NCI-H526 (cell line): ENCODE measurements at regions not wholly inside any gene's neighbourhood (a gene's known extent, or its start where the extent isn't known, plus 50 kb on each side); places are given as distances from the start of the nearest gene placed in this dataset.

ENCODE experiments used
- DNase-seq, 2 experiments: peaks; one replicate each; lab custom pipeline; 2025; lab: John Stamatoyannopoulos, UW

- DNase-seq, result no peak
Observed at GRCh38 chr3:135473449-135473848, 492.1 kb upstream of the PPP2R3A start.

DNA sequence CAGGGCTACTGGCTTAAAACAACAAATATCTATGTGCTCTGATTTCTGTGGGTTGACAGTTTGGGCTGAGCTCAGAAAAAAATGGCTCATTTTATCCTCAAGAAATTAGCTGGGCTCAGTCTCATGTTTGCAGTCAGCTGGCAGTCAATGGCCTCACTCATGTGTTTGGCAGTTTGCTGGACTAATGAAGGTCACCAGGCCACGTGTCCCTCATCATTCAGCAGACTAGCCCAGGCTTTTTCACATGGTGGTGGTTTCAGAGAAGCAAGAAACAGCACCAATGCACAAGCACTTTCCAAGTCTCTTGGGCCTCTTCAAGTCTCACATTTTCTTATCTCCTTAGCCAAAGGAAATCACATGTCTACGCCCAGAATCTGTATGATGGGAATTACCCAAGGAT, 478.3 kb upstream of the PPP2R3A start:
- DNase-seq, result no peak

- DNase-seq, result no peak
Observed at GRCh38 chr3:135490219-135490915, 475.2 kb upstream of the PPP2R3A start.

GRCh38 chr3:135491491-135492205, 473.9 kb upstream of the PPP2R3A start:
- DNase-seq, result no peak

DNA sequence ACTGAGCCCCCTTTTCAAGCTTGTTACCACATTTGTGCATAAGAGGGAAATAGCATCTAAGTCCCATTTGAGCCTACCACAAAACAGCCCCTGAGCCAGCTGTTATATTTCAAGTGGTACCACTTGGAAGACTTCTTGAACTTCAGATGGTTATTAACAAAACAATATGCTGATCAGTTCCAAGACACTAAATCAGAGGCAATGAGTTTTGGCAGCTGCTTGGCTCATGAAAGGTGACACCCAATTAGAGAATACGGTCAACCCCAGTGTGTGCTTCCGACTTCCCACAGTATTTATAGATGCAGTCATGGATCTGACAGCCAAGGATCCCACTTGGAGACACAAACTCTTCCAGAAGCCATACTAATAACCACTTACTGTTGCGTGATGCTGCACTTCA, 469.6 kb upstream of the PPP2R3A start:
- DNase-seq, result no peak

DNA sequence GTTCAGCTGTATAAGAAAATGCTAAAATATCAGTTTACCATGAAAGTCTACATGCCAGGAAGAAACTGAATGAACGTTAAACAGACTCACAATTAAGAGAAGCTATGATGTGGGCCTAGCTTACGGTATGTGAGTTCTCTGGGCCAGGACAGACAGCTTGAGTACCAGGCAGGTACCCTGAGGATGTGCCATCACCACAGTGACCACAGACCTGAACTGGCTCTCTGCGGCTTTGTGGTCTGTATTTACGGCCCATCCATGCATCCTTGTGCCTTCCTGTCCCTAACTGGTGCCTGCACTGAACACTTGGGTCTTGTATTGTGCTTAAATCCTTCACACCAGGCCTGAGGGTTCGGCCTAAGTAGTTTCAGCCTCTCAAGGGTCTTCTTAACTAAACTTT, 467.5 kb upstream of the PPP2R3A start:
- no peak for DNase-seq

DNA sequence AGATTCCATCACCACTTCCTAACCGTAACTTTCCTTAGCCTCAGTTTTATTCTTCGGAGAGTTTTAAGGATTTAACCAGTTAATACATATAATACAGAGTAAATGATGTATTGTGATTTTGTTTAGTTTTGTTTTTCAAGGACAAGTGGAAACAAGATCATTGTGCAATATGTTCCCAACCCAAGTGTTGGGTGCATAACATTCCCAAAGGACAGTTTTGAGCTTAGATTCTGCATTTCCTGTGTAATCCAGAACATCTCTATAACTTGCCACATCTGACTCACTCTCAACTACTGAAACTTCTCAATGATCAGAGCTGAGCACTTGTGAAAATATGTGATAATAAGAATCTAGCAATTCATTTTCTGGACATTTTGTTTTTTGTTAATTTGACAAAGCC, 466.1 kb upstream of the PPP2R3A start:
- DNase-seq, result no peak

- DNase-seq, result no peak
Observed at GRCh38 chr3:135500034-135500433, 465.5 kb upstream of the PPP2R3A start.

DNA sequence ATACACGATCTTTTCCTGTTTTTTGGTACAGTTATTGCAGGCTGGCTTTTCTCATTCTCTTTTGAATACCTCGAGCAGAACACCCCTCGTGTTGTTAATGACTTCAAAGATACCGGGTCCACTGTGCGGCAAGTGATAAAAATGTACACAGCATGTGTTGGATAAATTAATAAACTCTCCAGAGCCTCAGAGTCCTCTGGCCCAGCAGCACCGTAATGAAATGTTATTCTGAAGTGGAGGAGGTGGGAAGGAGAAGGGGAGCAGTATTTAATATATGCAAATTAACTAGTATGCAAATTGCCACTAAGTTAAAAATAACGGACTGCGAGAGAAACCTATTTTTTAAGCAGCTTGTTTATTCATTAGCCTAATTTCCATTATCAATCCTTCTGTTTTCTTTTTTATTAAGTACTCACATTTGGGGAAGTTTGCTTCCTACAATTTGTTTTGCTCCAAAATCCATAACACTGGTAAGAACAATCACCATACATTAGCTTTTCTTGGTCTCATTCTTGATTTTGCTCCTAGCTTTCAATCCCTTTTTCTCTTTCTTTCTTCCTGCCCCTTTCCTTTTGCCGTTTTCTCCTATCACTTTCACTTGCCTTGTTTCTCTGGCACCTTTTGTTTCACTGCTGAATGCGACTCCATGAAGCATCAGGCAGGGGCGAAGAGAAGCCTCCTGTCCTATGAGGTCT, 462.3 kb upstream of the PPP2R3A start:
- peak in 1 of 2 experiments; percentile 34 for DNase-seq

GRCh38 chr3:135503760-135504686, 461.5 kb upstream of the PPP2R3A start:
- peak; percentile 78 to 94 for DNase-seq

- no peak for DNase-seq
Observed at GRCh38 chr3:135513106-135514059, 452.1 kb upstream of the PPP2R3A start.

- DNase-seq, result no peak
Observed at GRCh38 chr3:135514060-135514448, 451.5 kb upstream of the PPP2R3A start.

DNA sequence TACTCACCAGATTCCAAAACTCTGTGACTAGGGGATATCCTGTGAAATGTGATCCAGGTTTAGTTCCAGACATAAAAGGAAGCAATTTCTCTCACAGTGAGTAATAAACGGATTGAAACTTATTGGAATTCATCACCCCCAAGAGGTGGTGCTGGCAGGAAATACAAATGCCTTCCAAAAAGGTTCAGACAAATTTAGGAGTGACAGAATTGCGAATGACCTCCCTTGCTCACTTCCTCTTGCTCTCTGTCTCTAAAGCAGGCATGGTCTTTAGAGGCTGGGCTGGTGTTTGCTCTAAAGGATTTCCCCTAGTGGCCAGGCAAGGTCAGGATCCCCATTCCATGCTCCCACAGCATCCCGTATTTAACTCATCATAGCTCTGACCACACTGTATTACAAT, 449.4 kb upstream of the PPP2R3A start:
- DNase-seq, result peak; percentile 5 to 31

GRCh38 chr3:135528413-135529015, 437.0 kb upstream of the PPP2R3A start:
- DNase-seq, result no peak

GRCh38 chr3:135532021-135532420, 433.5 kb upstream of the PPP2R3A start:
- peak; percentile 41 to 69 for DNase-seq

GRCh38 chr3:135538123-135538522, 427.4 kb upstream of the PPP2R3A start:
- no peak for DNase-seq

GRCh38 chr3:135539351-135539750, 426.2 kb upstream of the PPP2R3A start:
- DNase-seq, result no peak

DNA sequence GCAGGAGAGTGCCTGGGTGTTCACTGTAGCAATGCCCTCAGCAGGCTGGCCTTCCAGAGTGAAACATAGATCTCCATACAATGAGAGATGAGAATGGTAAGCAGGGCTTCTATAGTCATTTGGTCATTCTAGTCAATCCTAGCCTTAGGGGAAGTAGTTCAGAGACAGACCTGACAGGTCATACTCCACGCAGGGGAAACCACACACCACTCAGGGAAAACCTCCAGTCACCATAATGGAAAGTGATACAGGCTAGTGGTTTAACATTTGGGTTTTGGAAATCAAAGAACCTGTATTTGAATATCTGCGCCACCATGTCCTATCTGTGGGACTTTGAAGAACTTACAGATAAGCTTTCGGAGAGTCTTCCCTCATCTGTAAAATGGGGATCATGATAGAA, 425.7 kb upstream of the PPP2R3A start:
- no peak for DNase-seq

GRCh38 chr3:135549928-135550494, 415.5 kb upstream of the PPP2R3A start:
- DNase-seq, result no peak

DNA sequence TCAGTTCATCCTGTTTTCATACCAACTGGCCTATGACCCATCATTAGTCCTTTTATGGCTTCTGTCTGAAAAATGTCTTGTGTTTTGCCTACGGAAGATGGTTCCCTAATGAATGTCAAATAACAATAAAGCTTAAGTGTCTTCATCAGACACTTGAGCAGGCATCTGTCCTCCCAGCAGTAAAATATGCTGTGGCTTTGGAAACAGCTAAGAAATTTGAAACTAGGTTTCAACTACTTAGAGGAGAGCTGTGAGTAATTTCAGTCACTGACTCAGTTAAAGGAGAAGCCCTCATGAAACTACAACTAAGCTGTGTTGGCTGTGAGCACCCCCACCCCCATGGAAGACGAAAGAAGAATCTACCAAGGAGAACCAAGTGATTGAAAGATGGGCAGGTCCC, 409.4 kb upstream of the PPP2R3A start:
- no peak for DNase-seq
